ENCODE measurements at regions not wholly inside any gene's neighbourhood (a gene's known extent, or its start where the extent isn't known, plus 50 kb on each side); places are given as distances from the start of the nearest gene placed in this dataset.
A peak's percentile ranks its signal among the peaks of the same experiment; 100 is the strongest.

GRCh38 chr10:2858452-2858851 is 208.9 kb upstream of the PFKP start:
- DNase-seq (ENCODE audit: low spot score), result no peak

- no peak for DNase-seq (ENCODE audit: low spot score)
These were observed 210.8 kb upstream of the PFKP start for GRCh38 chr10:2856598-2856997.

GRCh38 chr10:2852574-2853323 is 214.6 kb upstream of the PFKP start:
- DNase-seq (ENCODE audit: low spot score), result no peak

- no peak for DNase-seq (ENCODE audit: low spot score)
These were observed 215.8 kb upstream of the PFKP start for GRCh38 chr10:2851566-2851965.

- no peak for DNase-seq (ENCODE audit: low spot score)
These were observed 217.1 kb upstream of the PFKP start for GRCh38 chr10:2850202-2850601.

GRCh38 chr10:2844925-2845324 is 222.4 kb upstream of the PFKP start:
- DNase-seq (ENCODE audit: low spot score), result no peak

- peak; percentile 28 for DNase-seq (ENCODE audit: low spot score)
These were observed 228.1 kb upstream of the PFKP start for GRCh38 chr10:2839081-2839725.

GRCh38 chr10:2837674-2838073 is 229.7 kb upstream of the PFKP start:
- no peak for DNase-seq (ENCODE audit: low spot score)

GRCh38 chr10:2836921-2837662 is 230.3 kb upstream of the PFKP start:
- DNase-seq (ENCODE audit: low spot score), result no peak

GRCh38 chr10:2834214-2834613 is 233.1 kb upstream of the PFKP start:
- no peak for DNase-seq (ENCODE audit: low spot score)

GRCh38 chr10:2831509-2831908 is 235.8 kb upstream of the PFKP start:
- DNase-seq (ENCODE audit: low spot score), result no peak

GRCh38 chr10:2828741-2829140 is 238.6 kb upstream of the PFKP start:
- no peak for DNase-seq (ENCODE audit: low spot score)

GRCh38 chr10:2826675-2827074 is 240.7 kb upstream of the PFKP start:
- no peak for DNase-seq (ENCODE audit: low spot score)

GRCh38 chr10:2825841-2826240 is 241.5 kb upstream of the PFKP start:
- no peak for DNase-seq (ENCODE audit: low spot score)

- DNase-seq (ENCODE audit: low spot score), result no peak
These were observed 249.3 kb upstream of the PFKP start for GRCh38 chr10:2817940-2818636.

GRCh38 chr10:2813693-2814092 is 253.7 kb upstream of the PFKP start:
- no peak for DNase-seq (ENCODE audit: low spot score)

GRCh38 chr10:2813286-2813685 is 254.1 kb upstream of the PFKP start:
- no peak for DNase-seq (ENCODE audit: low spot score)

GRCh38 chr10:2812631-2813030 is 254.7 kb upstream of the PFKP start:
- DNase-seq (ENCODE audit: low spot score), result no peak

- no peak for DNase-seq (ENCODE audit: low spot score)
These were observed 267.2 kb upstream of the PFKP start for GRCh38 chr10:2800178-2800577.

GRCh38 chr10:2798336-2799022 is 268.9 kb upstream of the PFKP start:
- DNase-seq (ENCODE audit: low spot score), result no peak

GRCh38 chr10:2791774-2792443 is 275.4 kb upstream of the PFKP start:
- DNase-seq (ENCODE audit: low spot score), result peak; percentile 64

All from activated CD4-positive, alpha-beta T cell treated with anti-CD3 and anti-CD28 coated beads, Interleukin-2, Interleukin-4, amounts not matched to agents 100 ng/mL and 50 ng/mL, durations not matched to agents 16 hours and 8 hours (primary cell).